COLO668 (cell line): ENCODE measurements at regions not wholly inside any gene's neighbourhood (a gene's known extent, or its start where the extent isn't known, plus 50 kb on each side); places are given as distances from the start of the nearest gene placed in this dataset.
"Not testable (repeated sequence)": the region's sequence is repeated elsewhere in the genome, so short reads cannot be mapped to it uniquely, and the experiment has no call there.

Experiments
- DNase-seq: peaks from one replicate; lab custom pipeline; 2025; ENCODE audit not compliant: unreplicated experiment; lab: John Stamatoyannopoulos, UW

DNA sequence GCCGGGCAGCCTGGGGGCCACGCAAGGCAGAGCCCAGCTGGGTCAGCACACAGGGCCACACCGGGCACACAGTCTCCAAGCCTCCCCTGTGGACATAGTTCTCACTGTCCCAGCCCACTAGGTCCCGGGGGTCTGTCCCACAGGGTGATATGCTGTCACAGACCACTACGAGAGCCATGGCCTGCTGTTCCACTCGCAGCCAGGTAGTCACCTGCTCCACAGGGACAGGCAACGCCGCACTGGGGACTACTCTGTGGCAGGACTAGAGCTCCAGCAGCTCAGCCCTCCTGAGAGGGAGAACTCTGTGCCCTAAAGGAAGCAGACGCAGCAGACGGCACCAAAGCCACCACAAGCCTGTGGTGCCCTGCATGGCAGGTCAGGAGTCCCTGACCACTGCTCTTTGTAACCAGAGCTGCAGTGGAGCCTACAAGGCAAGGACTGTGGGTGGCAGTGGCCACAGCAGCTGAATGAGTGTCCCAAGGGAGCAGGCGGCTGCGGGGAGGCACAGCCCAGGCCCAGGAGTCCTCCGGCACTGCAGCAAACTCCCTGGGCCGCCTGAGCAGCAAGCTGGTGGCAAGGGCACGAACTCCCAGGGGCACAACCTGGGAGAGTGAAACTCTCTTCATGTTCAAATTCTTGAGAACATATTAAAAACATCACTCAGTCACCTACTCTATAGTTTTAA lies 171.2 kb upstream of the GRK3 start:
- DNase-seq = no peak

DNA sequence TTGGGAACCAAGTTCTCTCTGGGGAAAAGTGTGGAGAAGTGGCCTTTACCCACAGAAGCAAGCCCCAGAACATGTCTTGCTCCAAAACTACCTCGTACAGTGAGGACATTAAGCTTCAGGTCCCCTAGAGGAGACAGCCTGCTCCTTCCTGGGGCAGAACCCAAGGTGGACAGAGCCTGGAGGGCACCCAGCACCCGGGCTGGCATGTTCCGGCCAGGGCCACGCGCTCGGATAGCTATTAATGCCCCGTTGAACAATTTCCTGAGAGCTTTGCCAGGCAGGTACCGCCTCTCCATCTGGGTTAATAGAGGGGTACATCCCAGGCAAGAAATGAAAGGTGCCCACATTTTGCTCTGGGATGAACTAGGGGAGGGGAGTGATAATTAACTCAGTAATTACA lies 169.0 kb upstream of the GRK3 start:
- no peak for DNase-seq

DNA sequence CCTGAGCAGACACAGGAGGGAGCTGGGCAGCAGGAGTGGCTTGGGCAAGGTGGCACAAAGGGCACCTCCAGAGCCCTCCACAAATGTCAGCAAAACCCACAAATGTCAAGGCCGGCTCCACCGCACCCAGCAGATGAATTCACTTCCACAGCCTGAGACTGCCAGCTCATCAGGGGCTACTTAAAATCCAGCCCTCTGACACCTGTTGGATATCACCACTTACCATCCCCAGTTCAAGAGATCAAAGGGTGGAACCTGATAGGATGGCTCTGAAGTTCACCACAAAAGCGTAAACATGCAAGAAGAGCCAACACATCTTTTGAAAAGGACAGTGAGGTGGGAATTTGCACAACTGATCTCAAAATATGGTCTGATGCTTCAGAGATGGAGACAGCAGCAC lies 168.6 kb upstream of the GRK3 start:
- DNase-seq = peak; percentile 40

DNA sequence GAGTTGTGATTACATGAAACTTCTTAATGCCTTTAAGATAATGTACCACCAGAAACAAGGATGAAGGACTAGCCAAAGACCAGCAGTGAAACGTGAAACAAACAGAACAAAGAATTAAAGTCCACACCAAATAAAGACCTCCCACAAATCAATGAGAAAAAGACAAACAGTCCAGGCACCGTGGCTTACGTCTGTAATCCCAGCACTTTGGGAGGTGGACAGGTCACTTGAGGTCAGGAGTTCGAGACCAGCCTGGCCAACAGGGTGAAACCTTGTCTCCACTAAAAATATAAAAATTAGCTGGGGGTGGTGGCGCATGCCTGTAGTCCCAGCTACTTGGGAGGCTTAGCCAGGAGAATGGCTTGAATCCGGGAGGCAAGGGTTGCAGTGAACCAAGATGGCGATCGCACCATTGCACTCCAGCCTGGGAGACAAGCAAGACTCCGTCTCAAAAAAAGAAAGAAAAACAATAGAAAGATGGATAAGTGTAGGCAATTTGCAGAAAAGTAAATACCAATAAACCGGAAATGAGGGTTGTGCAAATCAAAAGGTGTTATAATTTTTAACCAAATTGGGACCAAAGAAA lies 167.8 kb upstream of the GRK3 start:
- DNase-seq = no peak

DNA sequence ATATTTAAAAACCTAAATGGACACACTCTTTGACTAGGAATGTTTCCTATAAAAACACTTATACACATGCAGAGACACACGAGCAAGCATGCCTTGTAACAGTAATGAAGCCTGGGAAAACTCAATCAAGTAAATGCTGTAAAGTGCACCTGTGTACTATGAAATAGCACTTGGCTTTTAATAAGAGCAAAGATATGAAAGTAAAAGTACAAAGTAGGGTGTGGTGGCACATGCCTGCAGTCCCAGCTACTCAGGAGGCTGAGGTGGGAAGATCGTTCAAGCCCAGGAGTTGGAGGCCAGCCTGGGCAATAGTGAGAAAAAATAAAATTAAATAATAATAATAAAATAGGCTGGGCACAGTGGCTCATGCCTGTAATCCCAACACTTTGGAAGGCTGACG lies 166.9 kb upstream of the GRK3 start:
- DNase-seq = no peak

DNA sequence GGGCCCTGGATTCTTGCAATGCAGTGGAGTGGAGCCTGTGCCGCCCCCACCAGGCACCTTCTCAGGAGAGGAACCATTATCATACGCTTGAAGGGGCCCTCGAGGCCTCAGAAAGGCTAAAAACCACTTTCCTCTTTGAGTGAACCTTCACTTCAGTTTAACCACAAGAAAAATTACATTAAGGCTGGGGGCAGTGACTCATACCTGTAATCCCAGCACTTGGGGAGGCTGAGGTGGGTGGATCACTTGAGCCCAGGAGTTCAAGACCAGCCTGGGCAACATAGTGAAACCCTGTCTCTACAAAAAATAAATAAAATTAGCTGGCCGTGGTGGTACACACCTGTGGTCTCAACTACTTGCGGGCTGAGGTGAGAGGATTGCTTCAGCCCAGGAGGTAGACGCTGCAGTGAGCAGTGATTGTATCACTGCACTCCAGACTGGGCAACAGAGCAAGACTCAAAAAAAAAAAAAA lies 165.8 kb upstream of the GRK3 start:
- DNase-seq = not testable (repeated sequence)

DNA sequence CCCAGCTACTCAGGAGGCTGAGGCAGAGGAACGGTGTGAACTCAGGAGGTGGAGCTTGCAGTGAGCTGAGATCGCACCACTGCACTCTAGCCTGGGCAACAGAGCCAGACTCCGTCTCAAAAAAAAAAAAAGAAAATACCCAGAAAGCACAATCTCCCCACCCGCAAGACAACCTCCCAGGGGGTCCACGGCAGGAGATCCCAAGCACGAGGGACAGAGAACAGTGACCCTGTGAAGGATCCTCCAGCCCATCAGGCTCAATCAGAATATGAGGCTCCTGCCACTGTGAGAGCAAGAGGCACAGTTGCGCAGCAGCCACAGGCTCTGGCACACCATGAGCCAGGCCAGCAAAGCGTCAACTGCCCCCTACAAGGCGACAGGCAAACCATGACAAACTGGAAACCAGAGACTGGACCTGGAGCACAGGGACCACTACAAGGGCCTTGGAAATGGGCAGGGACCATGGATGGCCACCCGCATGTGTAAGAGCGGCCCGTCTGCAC lies 164.8 kb upstream of the GRK3 start:
- no peak for DNase-seq

DNA sequence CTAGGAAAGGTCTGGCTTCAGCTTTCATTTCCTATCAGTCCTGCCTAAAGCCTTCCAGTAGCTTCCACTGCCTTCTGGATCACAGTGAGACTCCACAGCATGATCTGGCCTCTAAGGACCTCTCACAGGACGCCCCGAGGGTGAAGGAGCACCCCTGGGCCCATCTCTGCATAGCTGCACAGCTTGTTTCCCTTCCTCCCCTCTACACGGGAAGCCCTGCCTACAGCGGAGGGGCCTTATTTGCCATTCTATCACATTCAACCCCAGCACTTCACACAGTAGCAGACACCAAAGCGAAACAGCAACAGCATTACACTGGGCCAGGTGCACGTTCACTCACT lies 162.3 kb upstream of the GRK3 start:
- peak; percentile 13 for DNase-seq

DNA sequence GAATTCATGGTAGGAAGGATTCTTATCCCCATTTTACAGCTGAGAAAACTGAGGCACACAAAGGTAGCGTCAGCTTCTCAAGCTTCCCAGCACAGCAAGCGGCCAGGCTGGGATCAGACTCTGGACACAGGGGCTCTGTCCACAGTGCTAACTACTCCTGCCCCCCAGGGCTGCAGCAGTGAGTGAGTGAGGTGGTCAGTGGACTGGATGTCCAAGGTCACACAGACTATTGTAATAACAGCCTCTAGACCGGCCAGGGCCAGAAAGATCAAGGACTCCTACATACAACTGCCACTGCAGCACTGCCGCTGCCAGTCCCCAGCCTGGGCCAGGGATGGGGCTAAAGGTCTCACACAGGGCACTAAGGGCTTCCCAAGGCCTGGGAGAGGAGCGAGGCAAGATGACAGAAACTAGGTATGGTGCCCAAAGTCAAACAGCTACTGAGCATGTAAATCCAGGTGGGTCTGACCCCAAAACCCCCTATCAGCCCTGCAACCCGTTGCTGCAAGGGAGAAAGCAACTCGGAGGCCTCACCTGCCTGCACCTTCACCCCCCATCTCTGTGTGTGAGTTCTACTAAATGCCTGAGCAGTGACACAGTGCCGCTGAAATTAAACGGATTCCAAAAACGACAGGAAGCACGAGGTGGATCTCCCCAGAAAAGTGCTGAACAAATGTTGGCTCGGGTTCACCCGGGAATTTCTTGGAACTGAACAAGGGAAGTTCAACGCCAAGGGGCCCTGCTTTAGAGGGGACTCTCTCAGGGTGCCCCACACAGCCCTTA lies 161.8 kb upstream of the GRK3 start:
- peak; percentile 29 for DNase-seq

DNA sequence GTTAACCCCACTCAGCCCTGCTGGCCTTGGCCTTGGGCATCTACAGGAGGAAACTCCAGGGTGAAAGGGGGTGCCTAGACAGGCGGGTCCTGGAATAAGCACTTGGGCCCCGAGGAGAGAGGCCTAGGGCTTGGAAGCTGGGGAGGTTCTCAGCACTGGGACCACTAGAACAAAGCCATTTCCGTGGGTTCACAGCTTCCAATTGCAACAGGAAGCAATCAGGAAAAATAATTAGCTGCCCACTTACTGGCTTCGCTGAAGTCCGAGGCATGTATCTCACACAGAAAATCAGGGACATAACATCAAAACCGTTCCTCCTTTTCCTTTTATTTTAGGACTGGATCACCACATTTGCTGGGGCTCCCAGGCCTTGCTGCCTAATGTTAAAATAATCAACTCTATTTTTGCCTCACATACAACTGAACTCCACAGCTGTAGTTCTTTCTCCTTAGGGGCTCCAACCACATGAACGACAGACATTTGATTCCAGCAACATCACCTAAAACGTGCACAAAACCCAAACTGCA lies 161.1 kb upstream of the GRK3 start:
- DNase-seq = no peak

DNA sequence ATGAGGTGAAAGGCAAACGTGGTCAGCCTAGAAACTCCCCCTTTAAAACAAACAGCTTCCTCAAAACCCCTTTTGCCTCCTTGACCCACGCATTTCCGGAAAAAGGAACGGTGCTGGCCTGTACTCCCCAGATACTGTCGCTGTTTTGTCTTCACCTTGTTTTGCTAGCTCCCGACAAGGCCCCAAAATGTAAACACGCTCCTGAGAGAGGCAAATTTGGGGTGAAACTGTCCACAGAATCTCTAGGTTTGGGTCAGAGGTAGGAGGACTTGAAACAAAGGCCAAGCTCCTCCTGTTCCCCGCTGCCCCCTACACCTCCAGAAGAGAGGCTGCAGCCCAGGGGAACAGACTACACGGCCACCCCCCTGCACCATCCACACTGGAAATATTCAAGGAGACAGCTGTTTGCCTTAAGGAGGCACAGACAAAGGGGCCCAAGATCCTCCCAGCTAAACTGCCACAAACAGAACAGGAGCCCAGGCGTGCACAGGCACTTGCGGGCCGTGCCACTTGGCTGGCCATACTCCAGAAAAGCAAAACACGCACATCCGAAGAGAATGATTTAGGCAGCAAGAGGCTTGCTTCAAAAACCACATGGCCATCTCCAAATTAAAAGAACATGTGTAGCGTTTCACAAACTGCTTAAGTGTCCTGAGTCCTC lies 160.5 kb upstream of the GRK3 start:
- DNase-seq = peak; percentile 34

DNA sequence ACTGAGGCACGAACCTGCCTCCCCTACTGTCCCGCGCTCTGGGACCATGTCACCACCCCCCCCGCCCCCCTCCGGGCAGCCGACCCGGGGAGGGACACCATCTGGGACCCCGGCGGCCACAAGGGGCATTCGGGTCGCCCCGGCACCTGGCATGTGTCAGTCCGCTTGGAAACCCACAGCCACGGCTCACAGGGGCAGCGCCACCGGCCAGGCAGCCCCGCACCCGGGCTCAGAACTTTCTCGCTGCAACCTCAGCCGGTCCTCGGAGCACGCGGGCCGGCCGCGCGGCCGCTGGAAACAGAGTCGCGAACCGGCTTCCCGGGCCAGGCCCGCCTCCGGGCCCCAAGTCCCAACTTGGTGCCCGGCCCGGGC lies 159.9 kb upstream of the GRK3 start:
- DNase-seq = peak; percentile 45

DNA sequence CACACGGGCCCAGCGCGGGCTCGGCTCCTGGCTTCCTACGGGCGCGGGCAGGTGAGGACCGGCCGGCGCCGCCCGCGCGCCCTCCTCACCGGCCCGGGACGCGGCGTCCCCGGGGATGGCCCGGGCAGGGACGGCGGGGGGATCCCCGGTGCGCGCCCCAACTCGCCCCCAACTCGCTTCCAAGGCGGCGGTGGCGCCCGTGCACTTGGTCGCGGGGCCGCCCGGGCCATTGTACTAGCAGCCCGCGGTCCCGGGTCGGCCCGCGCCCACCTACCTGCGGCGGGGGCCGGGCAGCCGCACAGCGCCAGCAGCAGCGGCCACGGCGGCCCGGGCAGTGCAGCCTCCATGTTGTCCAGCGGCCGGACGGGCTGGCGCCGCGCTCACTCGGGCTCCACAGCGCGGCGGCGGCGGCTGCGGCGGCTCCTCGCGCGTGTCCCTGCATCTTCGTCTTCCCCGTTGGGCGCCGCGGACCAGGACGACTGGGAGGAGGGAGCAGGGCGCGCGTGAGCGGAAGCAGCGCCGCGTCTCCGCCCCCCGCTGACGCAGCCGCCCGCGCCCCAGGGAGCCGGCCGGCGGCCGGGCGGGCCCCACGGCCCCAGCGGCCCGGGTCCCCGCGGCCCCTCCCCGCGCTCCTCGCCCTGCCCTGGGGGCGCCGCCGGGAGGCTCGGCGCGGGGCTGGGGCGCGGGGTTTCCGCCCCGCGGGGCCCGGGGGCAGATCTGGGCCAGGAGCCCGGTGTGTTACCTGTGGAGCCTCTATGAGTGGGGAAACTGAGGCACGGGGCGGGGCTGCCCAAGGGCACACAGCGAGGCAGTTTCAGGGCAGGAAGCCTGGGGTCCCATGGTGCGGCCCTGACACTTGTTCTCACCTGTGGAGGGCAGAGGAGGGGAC lies 159.3 kb upstream of the GRK3 start:
- DNase-seq = peak; percentile 82

DNA sequence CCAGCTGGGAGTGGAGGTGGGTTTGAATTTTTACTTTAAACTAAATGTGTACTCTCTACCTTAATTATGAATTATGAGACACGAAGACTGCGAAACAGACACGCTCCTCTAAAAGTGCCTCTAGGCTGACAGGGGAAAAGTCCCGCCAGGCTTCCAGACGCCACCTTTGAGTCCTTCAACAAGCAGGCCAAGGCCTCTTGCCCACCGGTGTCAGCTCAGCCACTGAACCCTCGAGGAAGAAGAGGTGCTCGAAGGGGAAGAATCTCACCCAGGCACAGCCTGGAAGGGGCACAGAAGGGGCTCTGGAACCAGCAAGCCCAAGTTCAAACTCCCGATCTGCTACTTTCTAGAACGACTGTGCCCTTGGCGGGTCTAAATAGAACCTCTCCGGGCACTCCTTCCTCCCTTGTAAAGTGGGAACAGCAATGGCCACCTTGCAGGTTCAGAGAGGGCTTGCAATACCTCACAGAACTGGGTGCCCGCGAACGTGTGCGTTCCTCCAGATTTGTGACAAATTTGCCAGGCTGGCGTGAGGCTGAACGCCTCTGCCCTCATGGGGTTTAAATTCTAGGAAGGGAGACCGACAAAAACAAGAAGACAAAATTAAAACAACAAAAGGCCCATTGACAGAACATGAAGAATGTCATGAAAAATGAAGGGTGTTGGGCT lies 158.5 kb upstream of the GRK3 start:
- no peak for DNase-seq

DNA sequence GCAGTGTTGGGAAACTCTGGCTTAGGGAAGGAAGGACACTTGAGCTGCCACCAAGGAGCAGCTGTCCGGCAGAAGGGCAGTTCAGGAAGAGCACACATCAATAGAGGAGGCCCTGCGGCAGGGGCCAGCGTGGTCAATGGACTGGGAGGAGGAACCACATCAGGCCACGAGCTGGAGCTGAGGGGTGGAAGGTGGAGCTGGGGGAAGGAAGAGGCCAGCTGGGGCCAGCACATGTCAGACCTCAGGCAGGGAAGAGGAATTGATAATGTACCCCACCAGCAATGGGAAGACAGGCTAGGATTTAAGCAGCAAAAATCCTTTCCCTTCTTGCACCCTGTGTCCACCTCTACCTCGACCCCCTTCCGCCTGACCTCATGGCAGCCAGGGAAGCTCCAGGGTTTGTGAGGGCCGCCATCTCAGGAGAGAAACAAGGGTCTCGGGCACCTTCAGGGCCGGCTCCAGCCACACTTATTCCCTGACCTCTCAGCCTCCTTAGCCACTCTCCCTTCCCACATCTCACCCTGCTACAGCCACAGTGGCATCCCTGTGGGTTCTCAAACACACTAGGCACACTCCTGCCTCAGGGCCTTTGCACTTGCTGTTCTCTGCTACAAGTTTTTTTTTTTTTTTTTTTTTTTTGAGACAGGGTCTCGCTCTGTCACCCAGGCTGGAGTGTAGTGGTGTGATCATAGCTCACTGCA lies 157.8 kb upstream of the GRK3 start:
- no peak for DNase-seq

DNA sequence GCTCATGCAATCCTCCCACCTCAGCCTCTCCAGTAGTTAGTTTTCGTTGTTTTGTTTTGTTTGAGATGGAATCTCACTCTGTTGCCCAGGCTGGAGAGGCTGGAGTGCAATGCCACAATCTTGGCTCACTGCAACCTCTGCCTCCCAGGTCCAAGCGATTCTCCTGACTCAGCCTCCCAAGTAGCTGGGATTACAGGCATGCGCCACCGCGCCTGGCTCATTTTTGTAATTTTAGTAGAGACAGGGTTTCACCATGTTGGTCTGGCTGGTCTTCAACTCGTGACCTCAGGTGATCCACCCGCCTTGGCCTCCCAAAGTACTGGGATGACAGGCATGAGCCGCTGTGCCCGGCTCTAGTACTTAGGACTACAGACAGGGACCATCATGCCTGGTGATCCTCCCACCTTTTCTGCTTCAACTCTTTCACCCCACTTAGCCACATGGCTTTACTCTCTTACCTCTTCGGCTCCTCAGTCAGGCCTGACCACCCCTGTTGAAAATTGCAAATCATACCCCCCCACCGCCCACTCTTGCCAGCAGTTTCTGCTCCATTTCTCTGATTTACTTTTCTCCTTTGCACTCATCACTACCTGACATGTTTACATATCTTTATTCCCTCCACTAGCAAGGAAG lies 157.1 kb upstream of the GRK3 start:
- DNase-seq = no peak

DNA sequence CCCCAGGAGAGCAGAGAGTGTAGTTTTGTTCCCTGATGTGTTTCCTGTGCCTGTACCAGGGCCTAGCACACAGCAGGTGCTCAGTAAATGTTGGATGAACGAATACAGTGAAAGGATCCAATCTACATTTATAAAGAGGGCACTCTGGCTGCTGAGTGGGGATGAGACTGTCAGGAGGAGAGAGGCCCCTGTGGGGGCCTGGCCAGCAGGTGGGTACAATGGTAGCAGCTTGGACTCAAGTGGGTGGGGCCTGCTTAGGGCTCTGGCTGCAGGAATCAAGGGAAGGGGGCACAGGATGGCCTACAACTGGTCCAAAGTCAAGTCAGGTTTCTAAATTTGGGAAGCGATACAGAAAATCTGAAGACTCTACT lies 156.6 kb upstream of the GRK3 start:
- DNase-seq = no peak

DNA sequence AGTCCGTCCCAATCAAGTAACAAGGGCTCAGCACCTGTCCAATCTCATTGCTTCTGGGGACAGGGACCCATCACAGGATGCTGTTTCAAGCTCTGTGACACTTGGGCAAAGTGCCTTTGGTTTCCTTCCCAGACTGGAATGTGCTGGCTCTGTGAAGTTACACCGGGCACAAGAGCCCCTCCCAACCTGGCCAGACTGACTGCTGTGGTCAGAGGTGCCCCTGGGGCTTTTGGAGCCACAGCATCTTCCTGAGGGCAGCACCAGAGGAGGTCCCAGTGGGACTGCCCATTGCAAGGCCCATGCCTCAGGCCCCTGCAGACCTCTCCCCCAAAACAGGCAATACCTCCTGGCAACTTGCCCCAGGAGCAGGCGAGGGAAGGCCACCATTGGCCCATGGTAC lies 155.2 kb upstream of the GRK3 start:
- no peak for DNase-seq

DNA sequence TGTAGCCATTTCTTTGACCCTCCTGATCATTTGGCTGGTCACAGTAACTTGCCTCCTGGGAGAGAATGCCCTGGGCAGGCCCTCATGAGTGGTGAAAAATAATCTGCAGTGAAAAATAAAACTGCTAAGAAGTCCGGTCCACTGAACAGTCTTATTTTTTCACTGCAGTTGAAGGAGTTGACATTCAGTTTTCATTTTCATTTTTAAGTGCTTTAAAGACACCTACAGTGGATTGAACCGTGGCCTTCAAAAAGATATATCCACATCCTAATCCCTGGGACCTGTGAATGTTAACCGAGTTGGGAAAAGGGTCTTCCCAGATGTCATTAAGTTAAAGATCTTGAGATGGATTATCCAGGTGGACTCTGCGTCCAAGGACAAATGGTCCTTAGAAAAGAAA lies 153.6 kb upstream of the GRK3 start:
- no peak for DNase-seq
